ENCODE measurements at regions not wholly inside any gene's neighbourhood (a gene's known extent, or its start where the extent isn't known, plus 50 kb on each side); places are given as distances from the start of the nearest gene placed in this dataset.

DNA sequence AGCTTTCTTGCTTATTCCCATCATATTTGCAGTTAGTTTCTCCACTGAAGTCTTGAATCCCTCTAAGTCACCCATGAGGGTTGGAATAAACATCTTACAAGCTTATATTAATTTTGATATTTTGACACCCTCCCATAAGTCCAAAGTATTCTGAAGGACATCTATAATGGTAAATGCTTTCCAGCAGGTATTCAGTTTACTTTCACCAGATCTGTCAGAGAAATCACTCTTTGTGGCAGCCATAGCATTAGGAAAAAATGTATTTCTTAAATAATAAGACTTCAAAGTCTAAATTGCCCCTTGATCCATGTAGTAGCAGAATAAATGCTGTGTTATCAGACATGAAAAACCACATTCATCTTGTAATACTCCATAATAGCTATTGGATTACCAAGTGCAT is 1371.7 kb upstream of the PABPC4L start:
- Histone ChIP-seq H3K9ac (ENCODE audit: low read length) (no peak overlapping the region), H4K20me1 (ENCODE audit: low read length) (no peaks in the 10 kb centered on the region), H3K4me2 (ENCODE audit: low read length) (no peak overlapping the region), H3K36me3 (ENCODE audit: low read depth, low read length) (no peaks in the 10 kb centered on the region), H3K4me1 (ENCODE audit: insufficient read depth, low read length) (no peaks in the 10 kb centered on the region), H3F3A (ENCODE audit: low read length, unreplicated experiment) (no peaks in the 10 kb centered on the region), H3K79me2 (ENCODE audit: low read length) (no peaks in the 10 kb centered on the region), H3K27me3 (ENCODE audit: low read length) (no peaks in the 10 kb centered on the region), H3K9me3 (ENCODE audit: low read length) (no peaks in the 10 kb centered on the region), H3K9me2 (replicated peaks; ENCODE audit: low read length) (no peaks in the 10 kb centered on the region), H3K4me3 (ENCODE audit: low read length) (no peak overlapping the region), H2AFZ (ENCODE audit: low read length) (no peak overlapping the region), H3K27ac (ENCODE audit: low read length) (no peak overlapping the region)
- no TSS peak for BruUV-seq (replicated peaks)
- ATAC-seq (no peak), DNase-seq (no peak)
- TF ChIP-seq EZH2phosphoT487 (IDR thresholded peaks at IDR 0.05; ENCODE audit: borderline replicate concordance, low read length), result no peak
- TF ChIP-seq, protein P1, sequence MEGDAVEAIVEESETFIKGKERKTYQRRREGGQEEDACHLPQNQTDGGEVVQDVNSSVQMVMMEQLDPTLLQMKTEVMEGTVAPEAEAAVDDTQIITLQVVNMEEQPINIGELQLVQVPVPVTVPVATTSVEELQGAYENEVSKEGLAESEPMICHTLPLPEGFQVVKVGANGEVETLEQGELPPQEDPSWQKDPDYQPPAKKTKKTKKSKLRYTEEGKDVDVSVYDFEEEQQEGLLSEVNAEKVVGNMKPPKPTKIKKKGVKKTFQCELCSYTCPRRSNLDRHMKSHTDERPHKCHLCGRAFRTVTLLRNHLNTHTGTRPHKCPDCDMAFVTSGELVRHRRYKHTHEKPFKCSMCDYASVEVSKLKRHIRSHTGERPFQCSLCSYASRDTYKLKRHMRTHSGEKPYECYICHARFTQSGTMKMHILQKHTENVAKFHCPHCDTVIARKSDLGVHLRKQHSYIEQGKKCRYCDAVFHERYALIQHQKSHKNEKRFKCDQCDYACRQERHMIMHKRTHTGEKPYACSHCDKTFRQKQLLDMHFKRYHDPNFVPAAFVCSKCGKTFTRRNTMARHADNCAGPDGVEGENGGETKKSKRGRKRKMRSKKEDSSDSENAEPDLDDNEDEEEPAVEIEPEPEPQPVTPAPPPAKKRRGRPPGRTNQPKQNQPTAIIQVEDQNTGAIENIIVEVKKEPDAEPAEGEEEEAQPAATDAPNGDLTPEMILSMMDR (conservative IDR thresholded peaks at IDR 0.05; ENCODE audit: low read depth, low read length), result no peak
- TF ChIP-seq EZH2 (IDR thresholded peaks at IDR 0.05; ENCODE audit: low read length, unreplicated experiment), result no peak
- intact Hi-C loops (cut with micrococcal nuclease), result no loop called here
- CTCF ChIA-PET, result no interaction called here
- POLR2A ChIA-PET (ENCODE audit: unreplicated experiment), result no interaction called here

GRCh38 chr4:135564090-135564489 is 1362.5 kb upstream of the PABPC4L start:
- Histone ChIP-seq H3K4me1 (ENCODE audit: insufficient read depth, low read length) (no peaks in the 10 kb centered on the region), H4K20me1 (ENCODE audit: low read length) (no peaks in the 10 kb centered on the region), H3K9me2 (replicated peaks; ENCODE audit: low read length) (no peaks in the 10 kb centered on the region), H3F3A (ENCODE audit: low read length, unreplicated experiment) (no peaks in the 10 kb centered on the region), H3K79me2 (ENCODE audit: low read length) (no peaks in the 10 kb centered on the region), H3K9ac (ENCODE audit: low read length) (no peak overlapping the region), H3K36me3 (ENCODE audit: low read depth, low read length) (no peaks in the 10 kb centered on the region), H3K27ac (ENCODE audit: low read length) (no peak overlapping the region), H3K4me3 (ENCODE audit: low read length) (no peak overlapping the region), H3K9me3 (ENCODE audit: low read length) (no peaks in the 10 kb centered on the region), H3K4me2 (ENCODE audit: low read length) (no peak overlapping the region), H2AFZ (ENCODE audit: low read length) (no peak overlapping the region), H3K27me3 (ENCODE audit: low read length) (no peaks in the 10 kb centered on the region)
- no peak for DNase-seq
- no peak for TF ChIP-seq EZH2 (IDR thresholded peaks at IDR 0.05; ENCODE audit: low read length, unreplicated experiment)
- intact Hi-C loops (cut with micrococcal nuclease), result no loop called here
- no peak for ATAC-seq
- BruUV-seq (replicated peaks), result no TSS peak
- ChIA-PET CTCF (no interaction called here), POLR2A (ENCODE audit: unreplicated experiment) (no interaction called here)

DNA sequence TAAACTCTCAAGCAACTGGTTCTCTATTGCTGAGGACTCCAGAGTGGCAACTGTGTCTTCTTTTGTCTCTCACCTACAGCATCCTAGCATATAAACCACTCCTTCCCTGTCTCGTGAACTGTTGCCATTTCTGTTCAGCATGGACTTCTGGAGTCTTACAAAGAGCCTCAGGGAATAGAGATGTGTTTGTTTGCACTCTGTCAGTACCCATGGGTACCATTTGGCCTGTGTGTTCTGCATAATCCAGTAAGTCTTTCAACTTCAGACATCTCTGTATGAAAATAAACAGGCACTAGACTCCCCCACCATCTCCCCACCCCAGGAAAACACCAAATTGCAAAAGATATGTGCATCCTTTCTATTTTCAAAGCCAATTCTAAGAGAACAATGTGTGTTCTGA is 1351.6 kb upstream of the PABPC4L start:
- H3K9me3 ChIP-seq (ENCODE audit: low read length), result no peaks in the 10 kb centered on the region
- no peak overlapping the region for H2AFZ ChIP-seq (ENCODE audit: low read length)
- no peak for TF ChIP-seq EZH2phosphoT487 (IDR thresholded peaks at IDR 0.05; ENCODE audit: borderline replicate concordance, low read length)
- no peak for TF ChIP-seq EZH2 (IDR thresholded peaks at IDR 0.05; ENCODE audit: low read length, unreplicated experiment)
- TF ChIP-seq, protein P1 (conservative IDR thresholded peaks at IDR 0.05; ENCODE audit: low read depth, low read length), result no peak
- ATAC-seq, result no peak
- ChIA-PET CTCF (no interaction called here), POLR2A (ENCODE audit: unreplicated experiment) (no interaction called here)
- H3K36me3 ChIP-seq (ENCODE audit: low read depth, low read length), result no peaks in the 10 kb centered on the region
- no peaks in the 10 kb centered on the region for H3K27me3 ChIP-seq (ENCODE audit: low read length)
- H3K79me2 ChIP-seq (ENCODE audit: low read length), result no peaks in the 10 kb centered on the region
- no peak overlapping the region for H3K4me2 ChIP-seq (ENCODE audit: low read length)
- no peaks in the 10 kb centered on the region for H3K4me1 ChIP-seq (ENCODE audit: insufficient read depth, low read length)
- no TSS peak for BruUV-seq (replicated peaks)
- H3F3A ChIP-seq (ENCODE audit: low read length, unreplicated experiment), result no peaks in the 10 kb centered on the region
- no peaks in the 10 kb centered on the region for H3K9me2 ChIP-seq (replicated peaks; ENCODE audit: low read length)
- H4K20me1 ChIP-seq (ENCODE audit: low read length), result no peaks in the 10 kb centered on the region
- no peak overlapping the region for H3K4me3 ChIP-seq (ENCODE audit: low read length)
- no peak for DNase-seq
- no peak overlapping the region for H3K27ac ChIP-seq (ENCODE audit: low read length)
- intact Hi-C loops (cut with micrococcal nuclease), result no loop called here
- no peak overlapping the region for H3K9ac ChIP-seq (ENCODE audit: low read length)

All from PC-3 (cell line).